SW480 (cell line): ENCODE measurements at regions not wholly inside any gene's neighbourhood (a gene's known extent, or its start where the extent isn't known, plus 50 kb on each side); places are given as distances from the start of the nearest gene placed in this dataset.

Experiments
- DNase-seq: peaks from one replicate; pipeline ENCODE4 v3.0.0-alpha.2; 2016; ENCODE audit warnings: low spot score

- no peak for DNase-seq
Measured at GRCh38 chr9:95756986-95757385, 118.5 kb upstream of the ERCC6L2 start.

- DNase-seq = no peak
Measured at GRCh38 chr9:95756101-95756500, 119.4 kb upstream of the ERCC6L2 start.

- no peak for DNase-seq
Measured at GRCh38 chr9:95755421-95755730, 120.1 kb upstream of the ERCC6L2 start.

GRCh38 chr9:95754533-95755420 is 120.7 kb upstream of the ERCC6L2 start:
- DNase-seq = no peak

GRCh38 chr9:95753762-95754465 is 121.6 kb upstream of the ERCC6L2 start:
- no peak for DNase-seq

GRCh38 chr9:95752129-95752731 is 123.3 kb upstream of the ERCC6L2 start:
- no peak for DNase-seq

- no peak for DNase-seq
Measured at GRCh38 chr9:95751520-95751790, 124.0 kb upstream of the ERCC6L2 start.

- no peak for DNase-seq
Measured at GRCh38 chr9:95750725-95751519, 124.6 kb upstream of the ERCC6L2 start.

GRCh38 chr9:95749493-95749892 is 126.0 kb upstream of the ERCC6L2 start:
- no peak for DNase-seq

GRCh38 chr9:95746408-95747180 is 128.9 kb upstream of the ERCC6L2 start:
- peak; percentile 71 for DNase-seq

- no peak for DNase-seq
Measured at GRCh38 chr9:95742821-95743220, 132.7 kb upstream of the ERCC6L2 start.

- no peak for DNase-seq
Measured at GRCh38 chr9:95741631-95742030, 133.9 kb upstream of the ERCC6L2 start.

GRCh38 chr9:95740217-95741004 is 135.1 kb upstream of the ERCC6L2 start:
- DNase-seq = no peak

GRCh38 chr9:95738438-95738837 is 137.1 kb upstream of the ERCC6L2 start:
- DNase-seq = peak; percentile 92

GRCh38 chr9:95736891-95737522 is 138.5 kb upstream of the ERCC6L2 start:
- DNase-seq = no peak

GRCh38 chr9:95736370-95736769 is 139.1 kb upstream of the ERCC6L2 start:
- peak; percentile 41 for DNase-seq

GRCh38 chr9:95735701-95736100 is 139.8 kb upstream of the ERCC6L2 start:
- peak; percentile 71 for DNase-seq

GRCh38 chr9:95733741-95734666 is 141.5 kb upstream of the ERCC6L2 start:
- DNase-seq = no peak
